Esophagus squamous epithelium (tissue), 5 donors: ENCODE measurements at regions not wholly inside any gene's neighbourhood (a gene's known extent, or its start where the extent isn't known, plus 50 kb on each side); places are given as distances from the start of the nearest gene placed in this dataset.
"Not testable (repeated sequence)": the region's sequence is repeated elsewhere in the genome, so short reads cannot be mapped to it uniquely, and the experiment has no call there.

Experiments used
- DNase-seq: peaks from one replicate; lab custom pipeline; 2025; lab: John Stamatoyannopoulos, UW
- H3K27ac ChIP-seq, 4 donors: fragments of 200-600 bp; sonication (generic); one replicate each; pipeline ENCODE4 v1.5.1; 2016 to 2019; ENCODE audit warnings: mild to moderate bottlenecking in 1 of 4
- H3K27me3 ChIP-seq, 4 donors: fragments of 200-600 bp; sonication (generic); 1 replicate in 3 of 4; 2 replicates in 1 of 4; pipeline versions ENCODE4 v1.5.1 to v1.6.0; 2017 to 2021; ENCODE audit warnings: antibody characterized with exemption in 1 of 4
- H3K36me3 ChIP-seq, 3 donors: fragments of 200-600 bp; sonication (generic); one replicate each; pipeline ENCODE4 v1.5.1; 2016 to 2019
- H3K4me1 ChIP-seq, 3 donors: fragments of 200-600 bp; sonication (generic); one replicate each; pipeline ENCODE4 v1.5.1; 2017 to 2019
- H3K4me3 ChIP-seq, 4 donors: fragments of 200-600 bp; sonication (generic); 1 replicate in 3 of 4; 2 replicates in 1 of 4; pipeline ENCODE4 v1.5.1; 2016 to 2019; ENCODE audit warnings: mild to moderate bottlenecking in 2 of 4, moderate library complexity in 1 of 4
- H3K9me3 ChIP-seq, 3 donors: fragments of 200-600 bp; sonication (generic); one replicate each; pipeline ENCODE4 v1.5.1; 2016 to 2019
- CTCF ChIP-seq, 6 experiments: fragments of 450-650 bp in 4 of 6; fragments of 200-600 bp in 2 of 6; sonication (generic) in 2 of 6; IDR thresholded peaks; one replicate each; pipeline ENCODE4 v1.5.1; 2016 to 2019; ENCODE audit warnings: antibody characterized with exemption in 6 of 6, mild to moderate bottlenecking in 4 of 6, moderate library complexity in 4 of 6
- POLR2A ChIP-seq, 4 donors: fragments of 450-650 bp; IDR thresholded peaks; one replicate each; pipeline ENCODE4 v1.6.1; 2017; ENCODE audit warnings: antibody characterized with exemption in 4 of 4, mild to moderate bottlenecking in 4 of 4, moderate library complexity in 3 of 4
- WGBS, 2 donors: methylation state at CpG; one replicate each; pipeline ENCODE4 v1.1.5; 2018; 5-methylcytosine and 5-hydroxymethylcytosine counted together
- intact Hi-C: fragments of 100-400 bp; cut with DNase I; formaldehyde crosslinking; loops from one replicate; pipeline ENCODE4 v1.15.0; 2022
- donor health status: DM: yes; HTN: yes; CAD: no.

- DNase-seq: no peak
Measured at GRCh38 chr3:125683067-125683829, 88.0 kb upstream of the OSBPL11 start.

DNA sequence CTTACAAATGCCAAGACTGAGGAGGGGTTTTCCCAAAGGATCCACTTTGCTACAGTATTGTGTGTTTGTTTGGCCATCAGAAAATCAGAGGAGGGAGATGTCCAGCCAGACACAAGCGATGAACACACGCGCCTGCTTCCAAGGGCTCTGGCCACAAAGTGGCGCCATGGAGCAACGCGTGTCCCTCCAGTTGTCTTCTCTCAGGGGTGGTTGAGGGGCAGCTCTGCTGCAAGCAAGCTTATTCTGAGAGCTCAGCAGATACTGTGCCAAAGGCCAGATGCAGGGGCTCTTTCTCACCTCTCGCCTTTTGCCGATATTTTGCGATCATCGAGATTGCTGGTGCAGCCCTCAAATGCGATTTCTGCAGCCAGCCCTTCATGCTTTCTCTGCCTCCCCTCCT lies 88.9 kb upstream of the OSBPL11 start:
- Histone ChIP-seq H3K4me1 (peaks cover 0 to 20% (median 15%) of the 10 kb centered on the region in 3 donors), H3K27ac (no peak overlapping the region), H3K27me3 (no peaks in the 10 kb centered on the region), H3K9me3 (no peaks in the 10 kb centered on the region), H3K36me3 (no peaks in the 10 kb centered on the region), H3K4me3 (no peak overlapping the region)
- intact Hi-C loops: no loop called here
- TF ChIP-seq POLR2A (IDR thresholded peaks at IDR 0.05): no peak
- TF ChIP-seq CTCF (IDR thresholded peaks at IDR 0.05): peak in 1 of 6 experiments; percentile 11
- DNase-seq: no peak
- 69 to 73% methylated on average over 10 to 11 of the region's 11 CpGs for WGBS, 2 donors

More at GRCh38 chr3:125683067-125683829, 88.0 kb upstream of the OSBPL11 start:
- Histone ChIP-seq H3K4me3 (no peak overlapping the region), H3K27me3 (no peaks in the 10 kb centered on the region), H3K27ac (peak overlapping the region in 3 of 4 donors; percentile 19 to 41 (median 29)), H3K4me1 (peaks cover 0 to 20% (median 15%) of the 10 kb centered on the region in 3 donors), H3K36me3 (no peaks in the 10 kb centered on the region), H3K9me3 (no peaks in the 10 kb centered on the region)
- no peak for TF ChIP-seq CTCF (IDR thresholded peaks at IDR 0.05)
- no peak for TF ChIP-seq POLR2A (IDR thresholded peaks at IDR 0.05)
- intact Hi-C loops: no loop called here
- 24 to 28% methylated on average over 7 to 9 of the region's 9 CpGs for WGBS, 2 donors

DNA sequence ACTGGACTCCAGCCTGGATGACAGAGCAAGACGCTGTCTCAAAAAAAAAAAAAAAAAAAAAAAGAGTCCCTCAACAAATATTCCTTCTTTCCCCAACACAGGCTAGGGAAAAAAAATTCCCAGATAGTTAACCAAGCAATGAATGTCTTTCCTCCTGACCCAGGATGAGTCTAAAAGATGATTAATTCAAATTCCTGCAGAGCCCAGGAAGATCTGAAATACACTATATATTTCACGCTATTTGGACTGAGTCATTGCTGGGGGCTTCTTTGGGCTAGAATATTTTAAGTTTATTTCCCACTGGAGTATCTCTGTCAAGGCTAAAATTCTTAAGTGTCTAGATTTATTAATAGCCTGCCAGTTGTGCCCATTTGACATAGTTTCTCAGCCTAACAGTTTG lies 90.4 kb upstream of the OSBPL11 start:
- H3K36me3 ChIP-seq, intact Hi-C loops, H3K27ac ChIP-seq, H3K9me3 ChIP-seq, DNase-seq, H3K4me3 ChIP-seq, H3K27me3 ChIP-seq: not testable (repeated sequence)
- whole genome bisulfite sequencing, 2 donors: 44 to 62% methylated on average over 2 of the region's 2 CpGs
- H3K4me1 ChIP-seq: peaks cover 0 to 20% (median 15%) of the 10 kb centered on the region in 3 donors

DNA sequence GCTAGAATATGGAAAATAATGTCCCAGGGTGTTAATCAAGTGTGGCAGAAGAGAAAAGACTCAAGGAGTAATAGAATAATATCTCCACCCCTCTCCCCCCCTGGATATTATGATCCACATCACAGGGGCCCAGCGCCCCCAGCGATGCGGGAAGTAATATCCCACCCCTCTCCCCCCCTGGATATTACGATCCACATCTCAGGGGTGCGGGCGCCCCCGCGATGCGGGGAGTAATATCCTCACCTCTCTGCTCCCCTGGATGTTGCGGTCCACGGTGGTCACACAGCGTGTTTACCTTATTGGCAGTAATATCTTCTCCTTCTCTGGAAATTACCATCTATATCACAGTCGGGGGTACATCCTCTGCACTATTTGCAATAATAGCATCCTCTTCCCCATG lies 97.1 kb upstream of the OSBPL11 start:
- intact Hi-C loops: no loop called here

DNA sequence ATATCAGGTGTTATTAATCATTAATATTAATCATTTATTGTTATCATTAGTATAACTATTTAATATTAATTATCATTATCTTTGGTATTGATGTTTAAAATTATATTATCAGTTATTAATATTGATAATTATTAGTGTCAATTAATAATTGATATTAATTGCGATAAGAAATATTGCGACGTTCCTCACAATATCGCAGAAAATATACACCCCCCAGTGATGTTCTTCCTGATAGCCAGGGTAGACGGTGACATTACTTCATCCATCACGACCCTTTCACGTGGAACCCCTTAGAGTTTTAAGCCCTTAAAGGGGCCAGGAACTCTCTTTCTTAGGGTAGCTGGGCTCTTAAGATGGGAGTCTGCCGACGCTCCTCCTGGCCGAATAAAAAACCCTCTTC lies 98.6 kb upstream of the OSBPL11 start:
- Histone ChIP-seq H3K9me3 (no peaks in the 10 kb centered on the region), H3K27ac (no peak overlapping the region), H3K27me3 (no peaks in the 10 kb centered on the region), H3K4me3 (no peak overlapping the region), H3K4me1 (peaks cover 0 to 24% (median 4%) of the 10 kb centered on the region in 3 donors), H3K36me3 (no peaks in the 10 kb centered on the region)
- WGBS, 2 donors: 85 to 89% methylated on average over 10 of the region's 10 CpGs
- intact Hi-C loops: no loop called here
- DNase-seq: no peak
- TF ChIP-seq CTCF (IDR thresholded peaks at IDR 0.05): no peak

More for the DNA sequence above, 97.1 kb upstream of the OSBPL11 start:
- H3K27ac ChIP-seq: no peak overlapping the region
- peaks cover 0 to 12% (median 0%) of the 10 kb centered on the region in 3 donors for H3K4me1 ChIP-seq
- H3K4me3 ChIP-seq: no peak overlapping the region
- no peak for DNase-seq
- H3K27me3 ChIP-seq: no peaks in the 10 kb centered on the region
- TF ChIP-seq POLR2A (IDR thresholded peaks at IDR 0.05) (no peak), CTCF (IDR thresholded peaks at IDR 0.05) (no peak)
- no peaks in the 10 kb centered on the region for H3K9me3 ChIP-seq
- H3K36me3 ChIP-seq: no peaks in the 10 kb centered on the region
- WGBS, 2 donors: 88 to 92% methylated on average over 12 to 13 of the region's 13 CpGs
